Stomach smooth muscle (tissue), 2 donors: ENCODE measurements at regions not wholly inside any gene's neighbourhood (a gene's known extent, or its start where the extent isn't known, plus 50 kb on each side); places are given as distances from the start of the nearest gene placed in this dataset.
"Not testable (repeated sequence)": the region's sequence is repeated elsewhere in the genome, so short reads cannot be mapped to it uniquely, and the experiment has no call there.

Source experiments
- H3K27ac ChIP-seq: one replicate; pipeline ENCODE4 v1.7.0; 2013; ENCODE audit warnings: mild to moderate bottlenecking, low read length, inconsistent platforms
- H3K27me3 ChIP-seq, 2 donors: one replicate each; pipeline ENCODE4 v1.7.0; 2013; ENCODE audit warnings: low read length in 2 of 2; ENCODE audit not compliant: insufficient read depth in 2 of 2, control insufficient read depth in 1 of 2
- H3K36me3 ChIP-seq, 2 donors: one replicate each; pipeline ENCODE4 v1.7.0; 2013; ENCODE audit warnings: low read length in 2 of 2; ENCODE audit not compliant: control insufficient read depth in 2 of 2, insufficient read depth in 2 of 2
- H3K4me1 ChIP-seq: one replicate; pipeline ENCODE4 v1.7.0; 2013; ENCODE audit warnings: low read length; ENCODE audit not compliant: control insufficient read depth, insufficient read depth
- H3K4me3 ChIP-seq, 2 donors: one replicate each; pipeline ENCODE4 v1.7.0; 2013; ENCODE audit warnings: low read length in 2 of 2
- H3K9ac ChIP-seq, 2 donors: one replicate each; pipeline ENCODE4 v1.7.0; 2013; ENCODE audit warnings: low read length in 2 of 2, mild to moderate bottlenecking in 1 of 2
- H3K9me3 ChIP-seq, 2 donors: one replicate each; pipeline ENCODE4 v1.7.0; 2013; ENCODE audit warnings: low read length in 2 of 2; ENCODE audit not compliant: control insufficient read depth in 2 of 2
- donor health status: healthy.
- donor health status: Pancreatic carcinoma.

DNA sequence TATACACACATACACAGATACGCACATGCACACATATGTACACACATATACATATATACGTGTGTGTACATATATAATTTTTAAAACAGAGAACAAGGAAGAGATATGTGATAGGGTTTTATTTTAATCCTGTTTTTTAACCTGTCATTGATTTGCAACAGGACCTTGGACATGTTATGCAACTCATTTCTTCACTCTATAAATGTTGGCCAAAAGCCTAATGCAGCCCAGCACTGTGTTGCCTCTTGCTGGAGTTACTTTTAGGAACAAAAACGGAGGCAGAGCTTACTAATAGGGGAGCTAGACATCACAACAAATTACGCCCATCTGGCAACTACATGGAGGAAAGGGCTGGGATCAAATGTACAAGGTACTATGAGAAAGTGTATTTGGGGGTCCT is 179.9 kb upstream of the TAB2 start:
- H3K27me3 ChIP-seq: no peaks in the 10 kb centered on the region
- H3K27ac ChIP-seq: no peak overlapping the region
- no peak overlapping the region for H3K4me3 ChIP-seq
- H3K36me3 ChIP-seq: no peaks in the 10 kb centered on the region
- no peak overlapping the region for H3K9ac ChIP-seq
- no peaks in the 10 kb centered on the region for H3K9me3 ChIP-seq
- H3K4me1 ChIP-seq: peaks cover 5% of the 10 kb centered on the region

DNA sequence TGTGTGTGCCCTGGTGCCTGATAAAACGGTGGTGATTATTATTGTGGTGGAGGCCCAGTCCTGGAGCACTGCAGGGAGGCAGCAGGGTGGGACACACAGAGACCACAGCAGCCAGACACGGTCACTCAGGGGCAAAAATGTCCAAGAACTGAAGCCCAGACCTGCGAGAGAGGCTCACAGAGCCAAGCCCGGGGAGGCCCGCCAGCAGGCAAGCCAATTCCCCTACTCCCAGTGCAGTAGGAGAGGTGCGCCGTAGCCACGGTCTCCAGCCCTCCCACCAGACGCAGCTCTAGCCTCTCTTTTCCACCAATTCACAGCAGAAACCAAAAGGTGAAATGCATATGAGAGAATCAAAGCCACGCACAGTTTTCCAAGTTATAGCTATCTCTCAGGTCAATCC is 179.4 kb upstream of the TAB2 start:
- H3K9ac ChIP-seq: no peak overlapping the region
- H3K27ac ChIP-seq: no peak overlapping the region
- no peaks in the 10 kb centered on the region for H3K27me3 ChIP-seq
- no peaks in the 10 kb centered on the region for H3K36me3 ChIP-seq
- peaks cover 5% of the 10 kb centered on the region for H3K4me1 ChIP-seq
- no peak overlapping the region for H3K4me3 ChIP-seq
- H3K9me3 ChIP-seq: no peaks in the 10 kb centered on the region

- Histone ChIP-seq H3K4me1 (peaks cover 5% of the 10 kb centered on the region), H3K27me3 (no peaks in the 10 kb centered on the region), H3K9me3 (no peaks in the 10 kb centered on the region), H3K9ac (no peak overlapping the region), H3K36me3 (no peaks in the 10 kb centered on the region), H3K4me3 (no peak overlapping the region), H3K27ac (no peak overlapping the region)
Observed at GRCh38 chr6:149138699-149139294, 178.7 kb upstream of the TAB2 start.

- Histone ChIP-seq H3K4me1 (peaks cover 5% of the 10 kb centered on the region), H3K36me3 (no peaks in the 10 kb centered on the region), H3K4me3 (no peak overlapping the region), H3K9ac (no peak overlapping the region), H3K27ac (no peak overlapping the region), H3K27me3 (no peaks in the 10 kb centered on the region), H3K9me3 (no peaks in the 10 kb centered on the region)
Observed at GRCh38 chr6:149139782-149140136, 177.8 kb upstream of the TAB2 start.

- Histone ChIP-seq H3K4me3 (no peak overlapping the region), H3K27ac (no peak overlapping the region), H3K36me3 (no peaks in the 10 kb centered on the region), H3K9ac (no peak overlapping the region), H3K27me3 (no peaks in the 10 kb centered on the region), H3K4me1 (peaks cover 5% of the 10 kb centered on the region), H3K9me3 (no peaks in the 10 kb centered on the region)
Observed at GRCh38 chr6:149140137-149140909, 177.2 kb upstream of the TAB2 start.

GRCh38 chr6:149140910-149141290 is 176.6 kb upstream of the TAB2 start:
- Histone ChIP-seq H3K9ac (no peak overlapping the region), H3K27ac (no peak overlapping the region), H3K27me3 (no peaks in the 10 kb centered on the region), H3K4me1 (peaks cover 5% of the 10 kb centered on the region), H3K4me3 (no peak overlapping the region), H3K9me3 (no peaks in the 10 kb centered on the region), H3K36me3 (no peaks in the 10 kb centered on the region)

GRCh38 chr6:149142924-149143429 is 174.5 kb upstream of the TAB2 start:
- no peaks in the 10 kb centered on the region for H3K36me3 ChIP-seq
- no peak overlapping the region for H3K9ac ChIP-seq
- peaks cover 2% of the 10 kb centered on the region for H3K4me1 ChIP-seq
- H3K4me3 ChIP-seq: no peak overlapping the region
- H3K27ac ChIP-seq: no peak overlapping the region
- H3K27me3 ChIP-seq: no peaks in the 10 kb centered on the region
- H3K9me3 ChIP-seq: no peaks in the 10 kb centered on the region

DNA sequence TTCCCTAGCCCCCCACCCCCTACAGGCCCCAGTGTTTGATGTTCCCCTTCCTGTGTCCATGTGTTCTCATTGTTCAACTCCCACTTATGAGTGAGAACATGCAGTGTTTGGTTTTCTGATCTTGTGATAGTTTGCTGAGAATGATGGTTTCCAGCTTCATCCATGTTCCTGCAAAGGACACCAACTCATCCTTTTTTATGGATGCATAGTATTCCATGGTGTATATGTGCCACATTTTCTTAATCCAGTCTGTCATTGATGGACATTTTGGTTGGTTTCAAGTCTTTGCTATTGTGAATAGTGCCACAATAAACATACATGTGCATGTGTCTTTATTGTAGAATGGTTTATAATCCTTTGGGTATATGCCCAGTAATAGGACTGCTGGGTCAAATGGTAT is 171.7 kb upstream of the TAB2 start:
- not testable (repeated sequence) for H3K36me3 ChIP-seq, H3K27ac ChIP-seq, H3K4me1 ChIP-seq, H3K9me3 ChIP-seq, H3K4me3 ChIP-seq, H3K27me3 ChIP-seq, H3K9ac ChIP-seq

GRCh38 chr6:149147195-149147594 is 170.3 kb upstream of the TAB2 start:
- H3K27me3 ChIP-seq: no peaks in the 10 kb centered on the region

GRCh38 chr6:149147938-149148718 is 169.4 kb upstream of the TAB2 start:
- no peak overlapping the region for H3K9ac ChIP-seq
- H3K4me1 ChIP-seq: no peaks in the 10 kb centered on the region
- H3K4me3 ChIP-seq: no peak overlapping the region
- no peaks in the 10 kb centered on the region for H3K36me3 ChIP-seq
- H3K9me3 ChIP-seq: peaks cover 0 to 4% of the 10 kb centered on the region in 2 donors
- H3K27me3 ChIP-seq: no peaks in the 10 kb centered on the region
- H3K27ac ChIP-seq: no peak overlapping the region

More at GRCh38 chr6:149147195-149147594, 170.3 kb upstream of the TAB2 start:
- peaks cover 0 to 4% of the 10 kb centered on the region in 2 donors for H3K9me3 ChIP-seq
- H3K36me3 ChIP-seq: no peaks in the 10 kb centered on the region
- H3K27ac ChIP-seq: no peak overlapping the region
- H3K4me1 ChIP-seq: no peaks in the 10 kb centered on the region
- no peak overlapping the region for H3K9ac ChIP-seq
- H3K4me3 ChIP-seq: no peak overlapping the region
